ENCODE measurements at regions not wholly inside any gene's neighbourhood (a gene's known extent, or its start where the extent isn't known, plus 50 kb on each side); places are given as distances from the start of the nearest gene placed in this dataset.

GRCh38 chr5:124420952-124421351, 325.5 kb downstream of the ZNF608 start:
- H3K27ac ChIP-seq (ENCODE audit: low read depth in 2 of 2, low read length in 1 of 2): no peak overlapping the region
- no peak overlapping the region for H3K4me3 ChIP-seq (ENCODE audit: low read depth in 1 of 2, low read length in 2 of 2)
- peaks cover 0 to 2% of the 10 kb centered on the region in 2 donors for H3K9me3 ChIP-seq (ENCODE audit: control insufficient read depth in 2 of 2, insufficient read depth in 1 of 2, low read depth in 1 of 2, low read length in 1 of 2)
- 47 to 48% methylated on average over 2 of the region's 2 CpGs for WGBS, 2 donors
- H3K36me3 ChIP-seq (ENCODE audit: control insufficient read depth in 2 of 2, insufficient read depth in 2 of 2, low read length in 1 of 2): no peaks in the 10 kb centered on the region
- H3K27me3 ChIP-seq (ENCODE audit: control insufficient read depth in 1 of 2, insufficient read depth in 2 of 2, low read length in 2 of 2): no peaks in the 10 kb centered on the region
- no peaks in the 10 kb centered on the region for H3K4me1 ChIP-seq (ENCODE audit: control insufficient read depth in 2 of 2, insufficient read depth in 2 of 2, low read length in 1 of 2)

GRCh38 chr5:124419531-124419930, 326.9 kb downstream of the ZNF608 start:
- no peak overlapping the region for H3K4me3 ChIP-seq (ENCODE audit: low read depth in 1 of 2, low read length in 2 of 2)
- 73 to 75% methylated on average over 2 of the region's 2 CpGs for WGBS, 2 donors
- no peak overlapping the region for H3K27ac ChIP-seq (ENCODE audit: low read depth in 2 of 2, low read length in 1 of 2)
- no peaks in the 10 kb centered on the region for H3K27me3 ChIP-seq (ENCODE audit: control insufficient read depth in 1 of 2, insufficient read depth in 2 of 2, low read length in 2 of 2)
- H3K36me3 ChIP-seq (ENCODE audit: control insufficient read depth in 2 of 2, insufficient read depth in 2 of 2, low read length in 1 of 2): no peaks in the 10 kb centered on the region
- peaks cover 0 to 2% of the 10 kb centered on the region in 2 donors for H3K9me3 ChIP-seq (ENCODE audit: control insufficient read depth in 2 of 2, insufficient read depth in 1 of 2, low read depth in 1 of 2, low read length in 1 of 2)
- no peaks in the 10 kb centered on the region for H3K4me1 ChIP-seq (ENCODE audit: control insufficient read depth in 2 of 2, insufficient read depth in 2 of 2, low read length in 1 of 2)

GRCh38 chr5:124418390-124418789, 328.0 kb downstream of the ZNF608 start:
- peaks cover 0 to 2% of the 10 kb centered on the region in 2 donors for H3K9me3 ChIP-seq (ENCODE audit: control insufficient read depth in 2 of 2, insufficient read depth in 1 of 2, low read depth in 1 of 2, low read length in 1 of 2)
- H3K4me3 ChIP-seq (ENCODE audit: low read depth in 1 of 2, low read length in 2 of 2): no peak overlapping the region
- 75 to 86% methylated on average over 2 of the region's 2 CpGs for WGBS, 2 donors
- no peaks in the 10 kb centered on the region for H3K27me3 ChIP-seq (ENCODE audit: control insufficient read depth in 1 of 2, insufficient read depth in 2 of 2, low read length in 2 of 2)
- H3K27ac ChIP-seq (ENCODE audit: low read depth in 2 of 2, low read length in 1 of 2): no peak overlapping the region
- no peaks in the 10 kb centered on the region for H3K36me3 ChIP-seq (ENCODE audit: control insufficient read depth in 2 of 2, insufficient read depth in 2 of 2, low read length in 1 of 2)
- no peaks in the 10 kb centered on the region for H3K4me1 ChIP-seq (ENCODE audit: control insufficient read depth in 2 of 2, insufficient read depth in 2 of 2, low read length in 1 of 2)

GRCh38 chr5:124417196-124417595, 329.2 kb downstream of the ZNF608 start:
- Histone ChIP-seq H3K36me3 (ENCODE audit: control insufficient read depth in 2 of 2, insufficient read depth in 2 of 2, low read length in 1 of 2) (no peaks in the 10 kb centered on the region), H3K9me3 (ENCODE audit: control insufficient read depth in 2 of 2, insufficient read depth in 1 of 2, low read depth in 1 of 2, low read length in 1 of 2) (no peaks in the 10 kb centered on the region), H3K27me3 (ENCODE audit: control insufficient read depth in 1 of 2, insufficient read depth in 2 of 2, low read length in 2 of 2) (no peaks in the 10 kb centered on the region), H3K4me3 (ENCODE audit: low read depth in 1 of 2, low read length in 2 of 2) (no peak overlapping the region), H3K4me1 (ENCODE audit: control insufficient read depth in 2 of 2, insufficient read depth in 2 of 2, low read length in 1 of 2) (no peaks in the 10 kb centered on the region), H3K27ac (ENCODE audit: low read depth in 2 of 2, low read length in 1 of 2) (no peak overlapping the region)

GRCh38 chr5:124416627-124417026, 329.8 kb downstream of the ZNF608 start:
- Histone ChIP-seq H3K27me3 (ENCODE audit: control insufficient read depth in 1 of 2, insufficient read depth in 2 of 2, low read length in 2 of 2) (no peaks in the 10 kb centered on the region), H3K36me3 (ENCODE audit: control insufficient read depth in 2 of 2, insufficient read depth in 2 of 2, low read length in 1 of 2) (no peaks in the 10 kb centered on the region), H3K27ac (ENCODE audit: low read depth in 2 of 2, low read length in 1 of 2) (no peak overlapping the region), H3K9me3 (ENCODE audit: control insufficient read depth in 2 of 2, insufficient read depth in 1 of 2, low read depth in 1 of 2, low read length in 1 of 2) (no peaks in the 10 kb centered on the region), H3K4me1 (ENCODE audit: control insufficient read depth in 2 of 2, insufficient read depth in 2 of 2, low read length in 1 of 2) (no peaks in the 10 kb centered on the region), H3K4me3 (ENCODE audit: low read depth in 1 of 2, low read length in 2 of 2) (no peak overlapping the region)
- WGBS, 2 donors: 95 to 96% methylated on average over 3 of the region's 3 CpGs

GRCh38 chr5:124414973-124415372, 331.5 kb downstream of the ZNF608 start:
- H3K27me3 ChIP-seq (ENCODE audit: control insufficient read depth in 1 of 2, insufficient read depth in 2 of 2, low read length in 2 of 2): no peaks in the 10 kb centered on the region
- no peaks in the 10 kb centered on the region for H3K36me3 ChIP-seq (ENCODE audit: control insufficient read depth in 2 of 2, insufficient read depth in 2 of 2, low read length in 1 of 2)
- no peaks in the 10 kb centered on the region for H3K9me3 ChIP-seq (ENCODE audit: control insufficient read depth in 2 of 2, insufficient read depth in 1 of 2, low read depth in 1 of 2, low read length in 1 of 2)
- H3K27ac ChIP-seq (ENCODE audit: low read depth in 2 of 2, low read length in 1 of 2): peak overlapping the region; percentile 21 to 88
- no peaks in the 10 kb centered on the region for H3K4me1 ChIP-seq (ENCODE audit: control insufficient read depth in 2 of 2, insufficient read depth in 2 of 2, low read length in 1 of 2)
- 85 to 90% methylated on average over 3 of the region's 3 CpGs for WGBS, 2 donors
- H3K4me3 ChIP-seq (ENCODE audit: low read depth in 1 of 2, low read length in 2 of 2): no peak overlapping the region

- 83 to 94% methylated on average over 3 of the region's 3 CpGs for WGBS, 2 donors
- Histone ChIP-seq H3K27me3 (ENCODE audit: control insufficient read depth in 1 of 2, insufficient read depth in 2 of 2, low read length in 2 of 2) (no peaks in the 10 kb centered on the region), H3K36me3 (ENCODE audit: control insufficient read depth in 2 of 2, insufficient read depth in 2 of 2, low read length in 1 of 2) (no peaks in the 10 kb centered on the region), H3K4me1 (ENCODE audit: control insufficient read depth in 2 of 2, insufficient read depth in 2 of 2, low read length in 1 of 2) (peaks cover 0 to 2% of the 10 kb centered on the region in 2 donors), H3K27ac (ENCODE audit: low read depth in 2 of 2, low read length in 1 of 2) (no peak overlapping the region), H3K4me3 (ENCODE audit: low read depth in 1 of 2, low read length in 2 of 2) (no peak overlapping the region), H3K9me3 (ENCODE audit: control insufficient read depth in 2 of 2, insufficient read depth in 1 of 2, low read depth in 1 of 2, low read length in 1 of 2) (no peaks in the 10 kb centered on the region)
These were observed 335.6 kb downstream of the ZNF608 start for GRCh38 chr5:124410539-124411488.

GRCh38 chr5:124408738-124409453, 337.5 kb downstream of the ZNF608 start:
- no peaks in the 10 kb centered on the region for H3K27me3 ChIP-seq (ENCODE audit: control insufficient read depth in 1 of 2, insufficient read depth in 2 of 2, low read length in 2 of 2)
- H3K4me1 ChIP-seq (ENCODE audit: control insufficient read depth in 2 of 2, insufficient read depth in 2 of 2, low read length in 1 of 2): peaks cover 0 to 2% of the 10 kb centered on the region in 2 donors
- WGBS, 2 donors: 44 to 56% methylated on average over 10 of the region's 10 CpGs
- H3K9me3 ChIP-seq (ENCODE audit: control insufficient read depth in 2 of 2, insufficient read depth in 1 of 2, low read depth in 1 of 2, low read length in 1 of 2): no peaks in the 10 kb centered on the region
- H3K36me3 ChIP-seq (ENCODE audit: control insufficient read depth in 2 of 2, insufficient read depth in 2 of 2, low read length in 1 of 2): no peaks in the 10 kb centered on the region
- H3K4me3 ChIP-seq (ENCODE audit: low read depth in 1 of 2, low read length in 2 of 2): no peak overlapping the region
- peak overlapping the region in 1 of 2 donors; percentile 15 for H3K27ac ChIP-seq (ENCODE audit: low read depth in 2 of 2, low read length in 1 of 2)

GRCh38 chr5:124404796-124405195, 341.6 kb downstream of the ZNF608 start:
- Histone ChIP-seq H3K36me3 (ENCODE audit: control insufficient read depth in 2 of 2, insufficient read depth in 2 of 2, low read length in 1 of 2) (no peaks in the 10 kb centered on the region), H3K27ac (ENCODE audit: low read depth in 2 of 2, low read length in 1 of 2) (peak overlapping the region in 1 of 2 donors; percentile 52), H3K9me3 (ENCODE audit: control insufficient read depth in 2 of 2, insufficient read depth in 1 of 2, low read depth in 1 of 2, low read length in 1 of 2) (no peaks in the 10 kb centered on the region), H3K27me3 (ENCODE audit: control insufficient read depth in 1 of 2, insufficient read depth in 2 of 2, low read length in 2 of 2) (no peaks in the 10 kb centered on the region), H3K4me1 (ENCODE audit: control insufficient read depth in 2 of 2, insufficient read depth in 2 of 2, low read length in 1 of 2) (peaks cover 0 to 2% of the 10 kb centered on the region in 2 donors), H3K4me3 (ENCODE audit: low read depth in 1 of 2, low read length in 2 of 2) (no peak overlapping the region)
- WGBS, 2 donors: 76 to 84% methylated on average over 5 of the region's 5 CpGs

Data from esophagus (tissue), 2 donors.